ENCODE measurements at regions not wholly inside any gene's neighbourhood (a gene's known extent, or its start where the extent isn't known, plus 50 kb on each side); places are given as distances from the start of the nearest gene placed in this dataset.

- TF ChIP-seq, protein P1, sequence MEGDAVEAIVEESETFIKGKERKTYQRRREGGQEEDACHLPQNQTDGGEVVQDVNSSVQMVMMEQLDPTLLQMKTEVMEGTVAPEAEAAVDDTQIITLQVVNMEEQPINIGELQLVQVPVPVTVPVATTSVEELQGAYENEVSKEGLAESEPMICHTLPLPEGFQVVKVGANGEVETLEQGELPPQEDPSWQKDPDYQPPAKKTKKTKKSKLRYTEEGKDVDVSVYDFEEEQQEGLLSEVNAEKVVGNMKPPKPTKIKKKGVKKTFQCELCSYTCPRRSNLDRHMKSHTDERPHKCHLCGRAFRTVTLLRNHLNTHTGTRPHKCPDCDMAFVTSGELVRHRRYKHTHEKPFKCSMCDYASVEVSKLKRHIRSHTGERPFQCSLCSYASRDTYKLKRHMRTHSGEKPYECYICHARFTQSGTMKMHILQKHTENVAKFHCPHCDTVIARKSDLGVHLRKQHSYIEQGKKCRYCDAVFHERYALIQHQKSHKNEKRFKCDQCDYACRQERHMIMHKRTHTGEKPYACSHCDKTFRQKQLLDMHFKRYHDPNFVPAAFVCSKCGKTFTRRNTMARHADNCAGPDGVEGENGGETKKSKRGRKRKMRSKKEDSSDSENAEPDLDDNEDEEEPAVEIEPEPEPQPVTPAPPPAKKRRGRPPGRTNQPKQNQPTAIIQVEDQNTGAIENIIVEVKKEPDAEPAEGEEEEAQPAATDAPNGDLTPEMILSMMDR (IDR thresholded peaks at IDR 0.05): no peak
- no peak for TF ChIP-seq POLR2A (IDR thresholded peaks at IDR 0.05)
These were observed 113.1 kb upstream of the MTHFD1L start for GRCh38 chr6:150752409-150752808.

Data from testis (tissue), 2 donors.